ENCODE measurements at regions not wholly inside any gene's neighbourhood (a gene's known extent, or its start where the extent isn't known, plus 50 kb on each side); places are given as distances from the start of the nearest gene placed in this dataset.

DNA sequence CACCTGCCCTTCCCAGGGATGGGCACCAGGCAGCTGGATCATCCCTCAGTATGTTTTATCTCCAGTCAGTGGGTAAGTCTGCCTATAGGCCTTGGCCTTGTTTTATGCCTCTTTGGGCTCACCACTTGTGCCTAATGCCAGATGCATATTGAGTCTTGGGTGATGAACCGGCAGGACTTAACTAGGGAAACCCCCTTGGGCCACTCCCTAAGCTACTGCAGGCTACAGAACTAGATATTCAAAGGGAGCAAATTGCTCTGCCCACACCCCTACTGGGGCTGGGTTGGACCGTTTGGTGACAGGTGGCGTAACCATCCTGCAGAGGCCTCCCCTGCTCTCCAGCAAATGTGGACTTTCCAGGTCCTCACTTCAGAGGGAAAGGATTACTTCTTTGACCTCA lies 115.7 kb upstream of the GDF10 start:
- TF ChIP-seq ZNF24 (tag by site-specific recombination; IDR thresholded peaks at IDR 0.05) (no peak), ZNF23 (tag by site-specific recombination; IDR thresholded peaks at IDR 0.05; ENCODE audit: borderline replicate concordance) (no peak), ZNF610 (tag by site-specific recombination; IDR thresholded peaks at IDR 0.05; ENCODE audit: borderline replicate concordance) (no peak), ZNF416 (tag by site-specific recombination; IDR thresholded peaks at IDR 0.05) (no peak), ZNF146 (tag by site-specific recombination; IDR thresholded peaks at IDR 0.05) (no peak), ZNF274 (IDR thresholded peaks at IDR 0.05; ENCODE audit: low read length) (no peak), ZNF274 (tag by site-specific recombination; IDR thresholded peaks at IDR 0.05; ENCODE audit: borderline replicate concordance) (no peak)
- TF ChIP-seq, protein P1, sequence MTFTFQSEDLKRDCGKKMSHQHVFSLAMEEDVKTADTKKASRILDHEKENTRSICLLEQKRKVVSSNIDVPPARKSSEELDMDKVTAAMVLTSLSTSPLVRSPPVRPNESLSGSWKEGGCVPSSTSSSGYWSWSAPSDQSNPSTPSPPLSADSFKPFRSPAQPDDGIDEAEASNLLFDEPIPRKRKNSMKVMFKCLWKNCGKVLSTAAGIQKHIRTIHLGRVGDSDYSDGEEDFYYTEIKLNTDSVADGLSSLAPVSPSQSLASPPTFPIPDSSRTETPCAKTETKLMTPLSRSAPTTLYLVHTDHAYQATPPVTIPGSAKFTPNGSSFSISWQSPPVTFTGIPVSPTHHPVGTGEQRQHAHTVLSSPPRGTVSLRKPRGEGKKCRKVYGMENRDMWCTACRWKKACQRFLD (tag by site-specific recombination; IDR thresholded peaks at IDR 0.05): no peak
- TF ChIP-seq, protein P2, sequence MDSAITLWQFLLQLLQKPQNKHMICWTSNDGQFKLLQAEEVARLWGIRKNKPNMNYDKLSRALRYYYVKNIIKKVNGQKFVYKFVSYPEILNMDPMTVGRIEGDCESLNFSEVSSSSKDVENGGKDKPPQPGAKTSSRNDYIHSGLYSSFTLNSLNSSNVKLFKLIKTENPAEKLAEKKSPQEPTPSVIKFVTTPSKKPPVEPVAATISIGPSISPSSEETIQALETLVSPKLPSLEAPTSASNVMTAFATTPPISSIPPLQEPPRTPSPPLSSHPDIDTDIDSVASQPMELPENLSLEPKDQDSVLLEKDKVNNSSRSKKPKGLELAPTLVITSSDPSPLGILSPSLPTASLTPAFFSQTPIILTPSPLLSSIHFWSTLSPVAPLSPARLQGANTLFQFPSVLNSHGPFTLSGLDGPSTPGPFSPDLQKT (IDR thresholded peaks at IDR 0.05; ENCODE audit: borderline replicate concordance, low read depth, low read length): no peak
- TF ChIP-seq, protein P3, sequence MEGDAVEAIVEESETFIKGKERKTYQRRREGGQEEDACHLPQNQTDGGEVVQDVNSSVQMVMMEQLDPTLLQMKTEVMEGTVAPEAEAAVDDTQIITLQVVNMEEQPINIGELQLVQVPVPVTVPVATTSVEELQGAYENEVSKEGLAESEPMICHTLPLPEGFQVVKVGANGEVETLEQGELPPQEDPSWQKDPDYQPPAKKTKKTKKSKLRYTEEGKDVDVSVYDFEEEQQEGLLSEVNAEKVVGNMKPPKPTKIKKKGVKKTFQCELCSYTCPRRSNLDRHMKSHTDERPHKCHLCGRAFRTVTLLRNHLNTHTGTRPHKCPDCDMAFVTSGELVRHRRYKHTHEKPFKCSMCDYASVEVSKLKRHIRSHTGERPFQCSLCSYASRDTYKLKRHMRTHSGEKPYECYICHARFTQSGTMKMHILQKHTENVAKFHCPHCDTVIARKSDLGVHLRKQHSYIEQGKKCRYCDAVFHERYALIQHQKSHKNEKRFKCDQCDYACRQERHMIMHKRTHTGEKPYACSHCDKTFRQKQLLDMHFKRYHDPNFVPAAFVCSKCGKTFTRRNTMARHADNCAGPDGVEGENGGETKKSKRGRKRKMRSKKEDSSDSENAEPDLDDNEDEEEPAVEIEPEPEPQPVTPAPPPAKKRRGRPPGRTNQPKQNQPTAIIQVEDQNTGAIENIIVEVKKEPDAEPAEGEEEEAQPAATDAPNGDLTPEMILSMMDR (tag by site-specific recombination; IDR thresholded peaks at IDR 0.05): no peak

Measured in HEK293 (cell line).